ENCODE measurements at regions not wholly inside any gene's neighbourhood (a gene's known extent, or its start where the extent isn't known, plus 50 kb on each side); places are given as distances from the start of the nearest gene placed in this dataset.

DNA sequence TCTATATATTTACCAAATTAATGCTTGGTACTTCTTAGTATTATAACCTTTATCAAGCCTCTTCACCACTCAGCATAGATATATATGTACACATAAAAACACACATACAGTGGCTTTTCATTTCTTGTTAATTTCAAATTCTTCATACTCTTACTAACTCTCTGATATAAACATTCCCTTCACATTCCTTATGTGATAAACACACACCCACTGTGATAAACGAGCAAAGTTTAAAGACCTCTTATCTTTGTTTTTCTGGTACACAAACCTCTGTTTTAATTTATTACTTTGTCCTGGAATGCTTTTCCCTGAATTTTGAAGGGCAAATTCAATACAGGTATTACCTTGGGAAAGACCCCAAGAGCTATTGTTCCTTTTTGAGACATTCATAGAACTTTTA is 379.1 kb upstream of the TMPRSS15 start:
- DNase-seq, result no peak
- Histone ChIP-seq H3K9me3 (ENCODE audit: control insufficient read depth, low read length) (no peaks in the 10 kb centered on the region), H3K27me3 (ENCODE audit: control insufficient read depth, insufficient read depth, low read length, poor library complexity, severe bottlenecking) (no peaks in the 10 kb centered on the region), H3K4me3 (ENCODE audit: low read length) (no peak overlapping the region), H3K27ac (ENCODE audit: low read depth, low read length) (no peak overlapping the region), H3K36me3 (ENCODE audit: control insufficient read depth, insufficient read depth, low read length) (no peaks in the 10 kb centered on the region), H3K9ac (ENCODE audit: extremely low read depth, low read length, poor library complexity, severe bottlenecking) (no peak overlapping the region), H3K4me1 (ENCODE audit: control insufficient read depth, insufficient read depth, low read length) (no peaks in the 10 kb centered on the region)
- Mint-ChIP-seq H3K27me3 (ENCODE audit: insufficient read depth) (no peaks in the 10 kb centered on the region), H3K27ac (no peak overlapping the region), H3K9me3 (no peaks in the 10 kb centered on the region), H3K4me1 (no peaks in the 10 kb centered on the region), H3K36me3 (ENCODE audit: low read depth) (no peaks in the 10 kb centered on the region), H3K4me3 (no peak overlapping the region)
- TF ChIP-seq, protein P1, sequence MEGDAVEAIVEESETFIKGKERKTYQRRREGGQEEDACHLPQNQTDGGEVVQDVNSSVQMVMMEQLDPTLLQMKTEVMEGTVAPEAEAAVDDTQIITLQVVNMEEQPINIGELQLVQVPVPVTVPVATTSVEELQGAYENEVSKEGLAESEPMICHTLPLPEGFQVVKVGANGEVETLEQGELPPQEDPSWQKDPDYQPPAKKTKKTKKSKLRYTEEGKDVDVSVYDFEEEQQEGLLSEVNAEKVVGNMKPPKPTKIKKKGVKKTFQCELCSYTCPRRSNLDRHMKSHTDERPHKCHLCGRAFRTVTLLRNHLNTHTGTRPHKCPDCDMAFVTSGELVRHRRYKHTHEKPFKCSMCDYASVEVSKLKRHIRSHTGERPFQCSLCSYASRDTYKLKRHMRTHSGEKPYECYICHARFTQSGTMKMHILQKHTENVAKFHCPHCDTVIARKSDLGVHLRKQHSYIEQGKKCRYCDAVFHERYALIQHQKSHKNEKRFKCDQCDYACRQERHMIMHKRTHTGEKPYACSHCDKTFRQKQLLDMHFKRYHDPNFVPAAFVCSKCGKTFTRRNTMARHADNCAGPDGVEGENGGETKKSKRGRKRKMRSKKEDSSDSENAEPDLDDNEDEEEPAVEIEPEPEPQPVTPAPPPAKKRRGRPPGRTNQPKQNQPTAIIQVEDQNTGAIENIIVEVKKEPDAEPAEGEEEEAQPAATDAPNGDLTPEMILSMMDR (conservative IDR thresholded peaks at IDR 0.05), result no peak
- 87% methylated on average over 1 of the region's 1 CpG; no CpG with 5 or more reads in 1 of the 2 experiments for WGBS, 2 experiments (ENCODE audit: insufficient coverage in 1 of 2, insufficient read length in 1 of 2)

DNA sequence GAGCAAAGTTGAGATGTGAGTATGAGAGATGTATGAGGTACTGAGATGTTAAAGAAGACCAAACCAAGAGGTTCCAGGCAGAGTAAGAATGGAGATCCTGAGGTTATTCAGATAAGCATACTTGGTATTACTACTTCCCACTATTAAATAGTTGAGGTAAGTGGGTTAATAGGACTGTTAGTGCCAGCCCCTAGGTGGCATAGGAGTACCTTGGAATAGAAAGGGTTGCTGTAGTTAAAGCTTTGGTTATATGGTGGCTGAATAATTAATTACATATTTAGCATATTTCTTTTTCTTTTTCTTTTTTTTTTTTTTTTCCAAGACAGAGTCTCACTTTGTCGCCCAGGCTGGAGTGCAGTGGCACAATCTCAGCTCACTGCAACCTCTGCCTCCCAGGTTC is 397.9 kb upstream of the TMPRSS15 start:
- Histone ChIP-seq H3K36me3 (ENCODE audit: control insufficient read depth, insufficient read depth, low read length) (no peaks in the 10 kb centered on the region), H3K9ac (ENCODE audit: extremely low read depth, low read length, poor library complexity, severe bottlenecking) (no peak overlapping the region), H3K4me1 (ENCODE audit: control insufficient read depth, insufficient read depth, low read length) (no peaks in the 10 kb centered on the region), H3K27ac (ENCODE audit: low read depth, low read length) (no peak overlapping the region), H3K27me3 (ENCODE audit: control insufficient read depth, insufficient read depth, low read length, poor library complexity, severe bottlenecking) (no peaks in the 10 kb centered on the region), H3K9me3 (ENCODE audit: control insufficient read depth, low read length) (no peaks in the 10 kb centered on the region), H3K4me3 (ENCODE audit: low read length) (no peak overlapping the region)
- 84% methylated on average over 1 of the region's 1 CpG; no CpG with 5 or more reads in 1 of the 2 experiments for WGBS, 2 experiments (ENCODE audit: insufficient coverage in 1 of 2, insufficient read length in 1 of 2)
- no peaks in the 10 kb centered on the region for H3K27me3 Mint-ChIP-seq (ENCODE audit: insufficient read depth)
- H3K36me3 Mint-ChIP-seq (ENCODE audit: low read depth), result no peaks in the 10 kb centered on the region
- TF ChIP-seq, protein P1 (conservative IDR thresholded peaks at IDR 0.05), result peak; percentile 67
- H3K9me3 Mint-ChIP-seq, result no peaks in the 10 kb centered on the region
- H3K4me1 Mint-ChIP-seq, result no peaks in the 10 kb centered on the region
- H3K27ac Mint-ChIP-seq, result no peak overlapping the region
- no peak overlapping the region for H3K4me3 Mint-ChIP-seq
- DNase-seq, result no peak

GRCh38 chr21:18803624-18804023 is 400.0 kb upstream of the TMPRSS15 start:
- H3K4me3 ChIP-seq (ENCODE audit: low read length), result no peak overlapping the region
- no peaks in the 10 kb centered on the region for H3K27me3 ChIP-seq (ENCODE audit: control insufficient read depth, insufficient read depth, low read length, poor library complexity, severe bottlenecking)
- TF ChIP-seq, protein P1 (conservative IDR thresholded peaks at IDR 0.05), result no peak
- no peaks in the 10 kb centered on the region for H3K4me1 ChIP-seq (ENCODE audit: control insufficient read depth, insufficient read depth, low read length)
- Mint-ChIP-seq H3K36me3 (ENCODE audit: low read depth) (no peaks in the 10 kb centered on the region), H3K4me3 (no peak overlapping the region), H3K9me3 (no peaks in the 10 kb centered on the region), H3K27ac (no peak overlapping the region), H3K4me1 (no peaks in the 10 kb centered on the region), H3K27me3 (ENCODE audit: insufficient read depth) (no peaks in the 10 kb centered on the region)
- no peaks in the 10 kb centered on the region for H3K36me3 ChIP-seq (ENCODE audit: control insufficient read depth, insufficient read depth, low read length)
- H3K9ac ChIP-seq (ENCODE audit: extremely low read depth, low read length, poor library complexity, severe bottlenecking), result no peak overlapping the region
- DNase-seq, result no peak
- H3K27ac ChIP-seq (ENCODE audit: low read depth, low read length), result no peak overlapping the region
- WGBS, 2 experiments (ENCODE audit: insufficient coverage in 1 of 2, insufficient read length in 1 of 2), result 83 to 93% methylated on average over 1 to 2 of the region's 2 CpGs
- H3K9me3 ChIP-seq (ENCODE audit: control insufficient read depth, low read length), result no peaks in the 10 kb centered on the region

Data from endodermal cell (in vitro differentiated cells).